K562 (cell line): ENCODE measurements at regions not wholly inside any gene's neighbourhood (a gene's known extent, or its start where the extent isn't known, plus 50 kb on each side); places are given as distances from the start of the nearest gene placed in this dataset.

Source experiments
- ATAC-seq: fragments of 200-7000 bp; cut with Tn5 transposase; 3 replicates; pipeline ENCODE4 v1.9.1; 2020; ENCODE audit warnings: moderate library complexity
- BruUV-seq: library from RNA; stranded (reverse); fragments of 400-500 nt; replicated peaks from 2 replicates; lab custom pipeline; 2021; lab: Mats Ljungman, UMichigan
- CTCF ChIA-PET: fragments of 300-600 bp; formaldehyde crosslinking; extraction: SDS; loops from one replicate; lab custom pipeline; 2021; ENCODE audit warnings: low intra/inter-chr PET ratio; lab: Yijun Ruan, JAX
- POLR2A ChIA-PET: fragments of 300-600, 350-650 bp; sonication (Branson Sonifier 250); formaldehyde crosslinking; extraction: SDS; loops from one replicate; lab custom pipeline; 2021; ENCODE audit warnings: antibody characterized with exemption, inconsistent platforms; lab: Yijun Ruan, JAX
- DNase-seq, 4 experiments: peaks; one replicate each; pipeline versions ENCODE4 v3.0.0 to v3.0.0-alpha.2; 2011 to 2018; ENCODE audit warnings: low spot score in 3 of 4, mixed read lengths in 3 of 4; ENCODE audit errors: extremely low read depth in 1 of 4
- FAIRE-seq: peaks from 2 replicates; lab custom pipeline; 2011; peaks lifted over from hg19 to GRCh38; lab: Jason Lieb, UNC
- H2AFZ ChIP-seq: 2 replicates; pipeline ENCODE4 v1.6.0; 2011; ENCODE audit warnings: low read depth, low read length, control low read depth, inconsistent platforms
- H3K27ac ChIP-seq: fragments of 200-600 bp; 3 replicates; pipeline ENCODE4 v1.8.0; 2011; ENCODE audit warnings: low read depth, mild to moderate bottlenecking, control low read depth, inconsistent platforms, low read length, moderate library complexity, mixed read lengths; ENCODE audit errors: extremely low read depth
- H3K27me3 ChIP-seq, 2 experiments: fragments of 300-600 bp in 1 of 2; 2 replicates in 1 of 2; 3 replicates in 1 of 2; pipeline versions ENCODE4 v1.6.0 to v1.8.0; 2011; ENCODE audit warnings: inconsistent platforms in 2 of 2, low read length in 2 of 2, mild to moderate bottlenecking in 1 of 2, mixed read lengths in 1 of 2, moderate library complexity in 1 of 2; ENCODE audit not compliant: control insufficient read depth in 2 of 2, insufficient read depth in 2 of 2
- H3K36me3 ChIP-seq: fragments of 300-600 bp; 3 replicates; pipeline ENCODE4 v1.8.0; 2011; ENCODE audit warnings: mild to moderate bottlenecking, low read length, inconsistent platforms; ENCODE audit not compliant: control insufficient read depth, insufficient read depth
- H3K4me1 ChIP-seq, 2 experiments: fragments of 200-600 bp in 1 of 2; replicated peaks in 1 of 2; 2 replicates in 1 of 2; 3 replicates in 1 of 2; pipeline versions ENCODE4 v1.5.1 to v1.8.0; 2011; ENCODE audit warnings: inconsistent platforms in 2 of 2, low read length in 2 of 2, mild to moderate bottlenecking in 1 of 2, mixed read lengths in 1 of 2, moderate library complexity in 1 of 2; ENCODE audit not compliant: control insufficient read depth in 2 of 2, insufficient read depth in 2 of 2
- H3K4me2 ChIP-seq: 2 replicates; pipeline ENCODE4 v1.6.1; 2011; ENCODE audit warnings: low read length, control low read depth, inconsistent platforms, mixed read lengths; ENCODE audit not compliant: insufficient read depth
- H3K4me3 ChIP-seq: fragments of 200-600 bp; sonication (generic), shearing (Covaris generic); 2 replicates; pipeline ENCODE4 v1.5.1; 2016; ENCODE audit warnings: control low read depth, inconsistent platforms
- H3K79me2 ChIP-seq: fragments of 200-600 bp; 3 replicates; pipeline ENCODE4 v1.8.0; 2011; ENCODE audit warnings: low read length, inconsistent platforms; ENCODE audit not compliant: control insufficient read depth, insufficient read depth
- H3K9ac ChIP-seq, 2 experiments: 2 replicates each; pipeline versions ENCODE4 v1.6.0 to v1.6.1; 2011; ENCODE audit warnings: low read depth in 2 of 2, low read length in 2 of 2, control low read depth in 1 of 2, inconsistent platforms in 1 of 2, mild to moderate bottlenecking in 1 of 2, mixed read lengths in 1 of 2; ENCODE audit not compliant: insufficient read depth in 1 of 2
- H3K9me1 ChIP-seq: one replicate; pipeline ENCODE4 v1.6.0; 2011; ENCODE audit warnings: inconsistent platforms, mild to moderate bottlenecking, low read length, moderate library complexity; ENCODE audit not compliant: control insufficient read depth, insufficient read depth
- H3K9me3 ChIP-seq: replicated peaks from 2 replicates; pipeline ENCODE4 v1.5.1; 2011; ENCODE audit warnings: low read depth, low read length, inconsistent platforms; ENCODE audit not compliant: control insufficient read depth, insufficient read depth
- H4K20me1 ChIP-seq: replicated peaks from 2 replicates; pipeline ENCODE4 v1.6.1; 2011; ENCODE audit warnings: low read length, inconsistent platforms, mixed read lengths; ENCODE audit not compliant: control insufficient read depth, insufficient read depth
- ASH1L ChIP-seq: fragments of 450-650 bp; IDR thresholded peaks from 2 replicates; pipeline ENCODE4 v1.6.1; 2018; ENCODE audit warnings: borderline replicate concordance, mild to moderate bottlenecking, low read depth; ENCODE audit not compliant: partially characterized antibody
- DIDO1 ChIP-seq: fragments of 450-650 bp; IDR thresholded peaks from 2 replicates; pipeline ENCODE4 v1.6.1; 2016; ENCODE audit warnings: low read depth, missing biosample characterization, missing genetic modification characterization
- ESRRB ChIP-seq: fragments of 250-450 bp; sonication (Bioruptor Pico); IDR thresholded peaks from 2 replicates; pipeline ENCODE4 v1.5.0; 2020; ENCODE audit warnings: mild to moderate bottlenecking, moderate library complexity, borderline replicate concordance
- FOS ChIP-seq: IDR thresholded peaks from 3 replicates; pipeline ENCODE4 v1.6.1; 2011; ENCODE audit not compliant: insufficient read length; ENCODE audit errors: extremely low read depth
- FOXA1 ChIP-seq: fragments of 450-650 bp; IDR thresholded peaks from 2 replicates; pipeline ENCODE4 v1.6.1; 2016; ENCODE audit warnings: mild to moderate bottlenecking, borderline replicate concordance
- GATAD2B ChIP-seq: fragments of 450-650 bp; IDR thresholded peaks from 2 replicates; pipeline ENCODE4 v1.6.1; 2017; ENCODE audit warnings: mild to moderate bottlenecking, borderline replicate concordance
- HEY1 ChIP-seq: fragments of 250-450 bp; sonication (Bioruptor Pico); IDR thresholded peaks from 2 replicates; pipeline ENCODE4 v1.5.0; 2020; ENCODE audit warnings: mild to moderate bottlenecking, moderate library complexity, borderline replicate concordance
- MCM7 ChIP-seq, 2 experiments: fragments of 450-650 bp; IDR thresholded peaks; 2 replicates each; pipeline ENCODE4 v1.6.1; 2016 to 2018
- RBM22 ChIP-seq: fragments of 200-400 bp; formaldehyde crosslinking; IDR thresholded peaks from 2 replicates; pipeline ENCODE4 v1.6.1; 2018; ENCODE audit warnings: low read length, low read depth; ENCODE audit not compliant: poor library complexity, severe bottlenecking
- RFX7 ChIP-seq: fragments of 250-450 bp; sonication (Bioruptor Pico); IDR thresholded peaks from 2 replicates; pipeline ENCODE4 v1.5.1; 2021; ENCODE audit warnings: mild to moderate bottlenecking
- WGBS: fragments of 100-300 bp; shearing (Covaris generic); methylation state at CpG from one replicate; pipeline ENCODE4 v1.1.6; 2016; ENCODE audit warnings: low coverage, mixed read lengths; ENCODE audit not compliant: insufficient coverage; ENCODE audit errors: missing lambda C conversion rate; 5-methylcytosine and 5-hydroxymethylcytosine counted together
- in situ Hi-C: fragments of 300-500 bp; cut with MboI; formaldehyde crosslinking; loops from 4 replicates; pipeline ENCODE4 v1.15.0; 2018; ENCODE audit warnings: inconsistent platforms, mixed read lengths
- intact Hi-C: fragments of 100-400 bp; cut with micrococcal nuclease; formaldehyde crosslinking; loops from 2 replicates; pipeline ENCODE4 v1.14.2; 2022
- TF ChIP-seq, protein P1 (sequence below): fragments of 450-650 bp; formaldehyde crosslinking; conservative IDR thresholded peaks from 2 replicates; pipeline ENCODE4 v1.4.0; 2022; ENCODE audit warnings: mild to moderate bottlenecking, missing genetic modification characterization

DNA sequence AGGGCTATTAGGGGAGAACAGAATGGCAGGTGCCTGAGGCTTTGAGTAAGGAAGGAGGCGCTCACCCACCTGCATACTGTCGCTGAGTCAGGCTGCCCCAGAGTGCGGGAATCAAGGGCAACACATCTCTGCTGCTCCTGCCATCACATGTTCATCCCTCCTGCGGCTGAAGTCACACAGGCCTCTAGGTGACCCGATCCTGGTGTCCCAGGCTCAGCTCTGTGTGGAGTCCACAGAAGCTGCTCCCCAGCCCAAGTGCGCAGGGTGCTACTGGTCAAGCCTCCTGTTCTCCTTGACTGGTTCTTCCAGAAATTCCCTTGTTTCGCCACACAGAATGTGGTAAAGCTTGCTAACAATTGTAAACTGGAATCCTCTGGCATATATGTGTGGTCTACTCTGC is 96.9 kb upstream of the IL6 start:
- POLR2A ChIA-PET, result no interaction called here
- no TSS peak for BruUV-seq
- CTCF ChIA-PET, result no interaction called here

More for the DNA sequence above, 96.9 kb upstream of the IL6 start:
- Histone ChIP-seq H3K36me3 (peaks cover 5% of the 10 kb centered on the region; the same call in 1 of the 3 replicates), H3K27me3 (no peaks in the 10 kb centered on the region), H4K20me1 (no peaks in the 10 kb centered on the region), H3K9ac (no peak overlapping the region), H3K4me3 (no peak overlapping the region), H3K27ac (no peak overlapping the region), H3K9me1 (no peaks in the 10 kb centered on the region), H2AFZ (no peak overlapping the region), H3K9me3 (no peaks in the 10 kb centered on the region), H3K4me2 (no peak overlapping the region), H3K79me2 (no peaks in the 10 kb centered on the region), H3K4me1 (peaks cover 0 to 8% of the 10 kb centered on the region in 2 experiments; a peak in 1 of 5 replicates)
- in situ Hi-C loops (no loop called here), intact Hi-C loops (no loop called here)
- DNase-seq, result no peak
- 96% methylated on average over 6 of the region's 7 CpGs for WGBS
- ATAC-seq, result peak; percentile 47; the same call in 2 of the 3 replicates
- no peak for FAIRE-seq
- TF ChIP-seq GATAD2B, result no peak
- TF ChIP-seq, protein P1, sequence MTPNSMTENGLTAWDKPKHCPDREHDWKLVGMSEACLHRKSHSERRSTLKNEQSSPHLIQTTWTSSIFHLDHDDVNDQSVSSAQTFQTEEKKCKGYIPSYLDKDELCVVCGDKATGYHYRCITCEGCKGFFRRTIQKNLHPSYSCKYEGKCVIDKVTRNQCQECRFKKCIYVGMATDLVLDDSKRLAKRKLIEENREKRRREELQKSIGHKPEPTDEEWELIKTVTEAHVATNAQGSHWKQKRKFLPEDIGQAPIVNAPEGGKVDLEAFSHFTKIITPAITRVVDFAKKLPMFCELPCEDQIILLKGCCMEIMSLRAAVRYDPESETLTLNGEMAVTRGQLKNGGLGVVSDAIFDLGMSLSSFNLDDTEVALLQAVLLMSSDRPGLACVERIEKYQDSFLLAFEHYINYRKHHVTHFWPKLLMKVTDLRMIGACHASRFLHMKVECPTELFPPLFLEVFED (CRISPR knock-in tag), result no peak
- no peak for TF ChIP-seq FOS
- no peak for TF ChIP-seq FOXA1
- no peak for TF ChIP-seq MCM7 (IDR thresholded peaks at IDR 0.05)
- TF ChIP-seq HEY1 (CRISPR knock-in tag), result no peak
- TF ChIP-seq RBM22, result no peak
- no peak for TF ChIP-seq ASH1L
- no peak for TF ChIP-seq DIDO1 (tag)
- no peak for TF ChIP-seq ESRRB (CRISPR knock-in tag)
- no peak for TF ChIP-seq RFX7 (CRISPR knock-in tag)
